22Rv1 (cell line): ENCODE measurements at regions not wholly inside any gene's neighbourhood (a gene's known extent, or its start where the extent isn't known, plus 50 kb on each side); places are given as distances from the start of the nearest gene placed in this dataset.

Experiments used
- ZFX ChIP-seq: fragments of 450-650 bp; IDR thresholded peaks from 2 replicates; pipeline ENCODE4 v1.6.1; 2017; ENCODE audit warnings: antibody characterized with exemption, borderline replicate concordance
- TF ChIP-seq, protein P1 (sequence below): fragments of 450-650 bp; IDR thresholded peaks from 2 replicates; pipeline ENCODE4 v1.5.1; 2017; ENCODE audit warnings: mild to moderate bottlenecking

DNA sequence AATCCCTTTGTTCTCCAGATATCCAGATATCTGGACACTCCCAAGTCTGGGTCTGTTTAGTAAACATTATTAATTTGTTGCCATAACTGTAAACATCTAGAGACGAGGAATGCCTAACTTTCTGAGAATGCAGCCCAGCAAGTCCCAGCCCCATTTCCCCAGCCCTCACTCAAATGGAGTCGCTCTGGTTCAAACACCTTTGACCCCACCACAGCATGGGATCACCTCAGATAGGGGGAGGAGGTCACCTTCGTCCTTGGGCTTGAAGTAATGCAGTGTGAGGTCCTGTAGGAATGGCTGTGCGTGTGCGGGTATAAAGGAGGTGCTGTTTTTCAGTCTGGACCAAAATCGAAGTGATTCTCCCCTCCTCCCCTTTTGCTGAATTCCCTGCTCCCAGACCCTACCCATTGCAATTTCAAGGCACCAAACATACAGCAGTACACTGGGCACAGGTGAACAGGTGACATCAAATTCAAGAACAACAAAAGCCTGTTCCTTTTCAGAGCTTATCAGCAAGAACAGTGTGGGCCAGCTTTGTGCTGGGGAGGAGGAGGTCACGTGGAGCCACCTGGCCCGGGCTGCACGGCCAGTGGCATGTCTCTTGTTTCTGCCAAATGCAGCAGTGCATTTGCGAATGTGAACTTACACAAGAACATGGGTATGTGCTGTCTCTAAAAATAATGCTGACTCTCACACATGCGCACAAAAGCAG lies 57.5 kb upstream of the TRPM1 start:
- TF ChIP-seq, protein P1, sequence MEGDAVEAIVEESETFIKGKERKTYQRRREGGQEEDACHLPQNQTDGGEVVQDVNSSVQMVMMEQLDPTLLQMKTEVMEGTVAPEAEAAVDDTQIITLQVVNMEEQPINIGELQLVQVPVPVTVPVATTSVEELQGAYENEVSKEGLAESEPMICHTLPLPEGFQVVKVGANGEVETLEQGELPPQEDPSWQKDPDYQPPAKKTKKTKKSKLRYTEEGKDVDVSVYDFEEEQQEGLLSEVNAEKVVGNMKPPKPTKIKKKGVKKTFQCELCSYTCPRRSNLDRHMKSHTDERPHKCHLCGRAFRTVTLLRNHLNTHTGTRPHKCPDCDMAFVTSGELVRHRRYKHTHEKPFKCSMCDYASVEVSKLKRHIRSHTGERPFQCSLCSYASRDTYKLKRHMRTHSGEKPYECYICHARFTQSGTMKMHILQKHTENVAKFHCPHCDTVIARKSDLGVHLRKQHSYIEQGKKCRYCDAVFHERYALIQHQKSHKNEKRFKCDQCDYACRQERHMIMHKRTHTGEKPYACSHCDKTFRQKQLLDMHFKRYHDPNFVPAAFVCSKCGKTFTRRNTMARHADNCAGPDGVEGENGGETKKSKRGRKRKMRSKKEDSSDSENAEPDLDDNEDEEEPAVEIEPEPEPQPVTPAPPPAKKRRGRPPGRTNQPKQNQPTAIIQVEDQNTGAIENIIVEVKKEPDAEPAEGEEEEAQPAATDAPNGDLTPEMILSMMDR = no peak
- TF ChIP-seq ZFX = no peak
